Ovary (tissue), 3 donors: ENCODE measurements at regions not wholly inside any gene's neighbourhood (a gene's known extent, or its start where the extent isn't known, plus 50 kb on each side); places are given as distances from the start of the nearest gene placed in this dataset.

Experiments used
- EP300 ChIP-seq: sonication (generic); formaldehyde crosslinking; IDR thresholded peaks from one replicate; pipeline ENCODE4 v1.6.1; 2017; ENCODE audit warnings: antibody characterized with exemption
- POLR2A ChIP-seq: fragments of 450-650 bp; IDR thresholded peaks from one replicate; pipeline ENCODE4 v1.6.1; 2017; ENCODE audit warnings: antibody characterized with exemption, mild to moderate bottlenecking, moderate library complexity
- TF ChIP-seq, protein P1 (sequence below), 3 donors: fragments of 450-650 bp in 2 of 3; fragments of 200-600 bp in 1 of 3; IDR thresholded peaks; one replicate each; pipeline versions ENCODE4 v1.5.1 to v1.8.0; 2016 to 2022; ENCODE audit warnings: antibody characterized with exemption in 3 of 3, mild to moderate bottlenecking in 1 of 3
- donor health status: DM: no; HTN: no; CAD: no.

DNA sequence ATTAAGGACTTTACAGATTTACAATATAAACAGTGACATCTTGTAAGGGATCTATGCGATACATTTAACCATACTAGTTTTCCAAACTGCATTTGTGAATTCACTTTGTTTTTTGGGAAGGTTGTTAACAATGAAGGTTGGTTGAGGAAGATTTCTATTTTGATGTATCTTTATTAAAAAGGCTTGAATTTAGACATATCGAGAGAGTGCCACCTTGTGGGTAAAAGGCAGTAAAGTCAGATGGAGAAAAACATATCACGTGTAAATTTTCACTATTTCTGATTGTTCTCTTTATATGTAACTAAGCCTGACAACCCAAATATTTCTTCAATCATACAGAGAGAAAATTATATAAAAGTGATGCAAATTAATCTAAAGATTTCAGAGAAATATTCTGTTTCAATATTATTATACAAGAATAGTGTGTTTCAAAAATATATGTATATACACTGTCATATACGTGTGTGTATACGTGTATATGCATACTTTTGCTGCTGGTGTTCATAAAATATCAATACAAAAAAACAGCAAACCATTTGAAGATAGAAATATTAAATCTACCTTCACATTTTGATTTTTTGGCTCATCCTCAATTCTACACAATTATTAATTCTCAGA, 988.6 kb downstream of the SORCS1 start:
- TF ChIP-seq, protein P1, sequence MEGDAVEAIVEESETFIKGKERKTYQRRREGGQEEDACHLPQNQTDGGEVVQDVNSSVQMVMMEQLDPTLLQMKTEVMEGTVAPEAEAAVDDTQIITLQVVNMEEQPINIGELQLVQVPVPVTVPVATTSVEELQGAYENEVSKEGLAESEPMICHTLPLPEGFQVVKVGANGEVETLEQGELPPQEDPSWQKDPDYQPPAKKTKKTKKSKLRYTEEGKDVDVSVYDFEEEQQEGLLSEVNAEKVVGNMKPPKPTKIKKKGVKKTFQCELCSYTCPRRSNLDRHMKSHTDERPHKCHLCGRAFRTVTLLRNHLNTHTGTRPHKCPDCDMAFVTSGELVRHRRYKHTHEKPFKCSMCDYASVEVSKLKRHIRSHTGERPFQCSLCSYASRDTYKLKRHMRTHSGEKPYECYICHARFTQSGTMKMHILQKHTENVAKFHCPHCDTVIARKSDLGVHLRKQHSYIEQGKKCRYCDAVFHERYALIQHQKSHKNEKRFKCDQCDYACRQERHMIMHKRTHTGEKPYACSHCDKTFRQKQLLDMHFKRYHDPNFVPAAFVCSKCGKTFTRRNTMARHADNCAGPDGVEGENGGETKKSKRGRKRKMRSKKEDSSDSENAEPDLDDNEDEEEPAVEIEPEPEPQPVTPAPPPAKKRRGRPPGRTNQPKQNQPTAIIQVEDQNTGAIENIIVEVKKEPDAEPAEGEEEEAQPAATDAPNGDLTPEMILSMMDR (IDR thresholded peaks at IDR 0.05): no peak
- TF ChIP-seq POLR2A (no peak), EP300 (no peak)
